ENCODE measurements at regions not wholly inside any gene's neighbourhood (a gene's known extent, or its start where the extent isn't known, plus 50 kb on each side); places are given as distances from the start of the nearest gene placed in this dataset.
"Not testable (repeated sequence)": the region's sequence is repeated elsewhere in the genome, so short reads cannot be mapped to it uniquely, and the experiment has no call there.

DNA sequence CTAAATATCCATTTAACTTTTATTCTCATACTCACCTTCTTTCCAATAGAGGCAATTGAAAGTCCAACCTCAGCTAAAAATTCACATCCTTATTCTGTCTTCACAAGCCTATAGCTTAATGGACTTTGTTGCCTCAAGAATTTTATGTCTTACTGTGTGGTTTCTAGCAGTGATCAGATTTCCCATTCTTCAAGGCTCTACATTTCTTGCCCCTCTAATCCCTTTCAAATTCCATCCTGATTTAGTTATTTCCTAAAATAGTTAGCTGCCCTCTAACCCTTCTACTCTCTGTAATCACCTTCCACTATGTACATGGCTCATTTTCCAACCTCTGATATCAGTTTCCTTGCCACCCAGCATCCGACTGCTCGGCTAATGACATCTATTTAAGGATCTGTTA lies 204.1 kb upstream of the CENPE start:
- H3K27me3 ChIP-seq (ENCODE audit: control insufficient read depth, insufficient read depth, low read length), result no peaks in the 10 kb centered on the region
- TF ChIP-seq, protein P1, sequence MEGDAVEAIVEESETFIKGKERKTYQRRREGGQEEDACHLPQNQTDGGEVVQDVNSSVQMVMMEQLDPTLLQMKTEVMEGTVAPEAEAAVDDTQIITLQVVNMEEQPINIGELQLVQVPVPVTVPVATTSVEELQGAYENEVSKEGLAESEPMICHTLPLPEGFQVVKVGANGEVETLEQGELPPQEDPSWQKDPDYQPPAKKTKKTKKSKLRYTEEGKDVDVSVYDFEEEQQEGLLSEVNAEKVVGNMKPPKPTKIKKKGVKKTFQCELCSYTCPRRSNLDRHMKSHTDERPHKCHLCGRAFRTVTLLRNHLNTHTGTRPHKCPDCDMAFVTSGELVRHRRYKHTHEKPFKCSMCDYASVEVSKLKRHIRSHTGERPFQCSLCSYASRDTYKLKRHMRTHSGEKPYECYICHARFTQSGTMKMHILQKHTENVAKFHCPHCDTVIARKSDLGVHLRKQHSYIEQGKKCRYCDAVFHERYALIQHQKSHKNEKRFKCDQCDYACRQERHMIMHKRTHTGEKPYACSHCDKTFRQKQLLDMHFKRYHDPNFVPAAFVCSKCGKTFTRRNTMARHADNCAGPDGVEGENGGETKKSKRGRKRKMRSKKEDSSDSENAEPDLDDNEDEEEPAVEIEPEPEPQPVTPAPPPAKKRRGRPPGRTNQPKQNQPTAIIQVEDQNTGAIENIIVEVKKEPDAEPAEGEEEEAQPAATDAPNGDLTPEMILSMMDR (IDR thresholded peaks at IDR 0.05; ENCODE audit: insufficient read depth, low read depth, low read length), result no peak
- H3K4me3 ChIP-seq (ENCODE audit: low read depth, low read length), result no peak overlapping the region
- POLR2A ChIA-PET, result no interaction called here
- H3K36me3 ChIP-seq (ENCODE audit: control insufficient read depth, insufficient read depth, low read length), result no peaks in the 10 kb centered on the region
- DNase-seq (ENCODE audit: low read depth), result no peak
- CTCF ChIA-PET, result no interaction called here

DNA sequence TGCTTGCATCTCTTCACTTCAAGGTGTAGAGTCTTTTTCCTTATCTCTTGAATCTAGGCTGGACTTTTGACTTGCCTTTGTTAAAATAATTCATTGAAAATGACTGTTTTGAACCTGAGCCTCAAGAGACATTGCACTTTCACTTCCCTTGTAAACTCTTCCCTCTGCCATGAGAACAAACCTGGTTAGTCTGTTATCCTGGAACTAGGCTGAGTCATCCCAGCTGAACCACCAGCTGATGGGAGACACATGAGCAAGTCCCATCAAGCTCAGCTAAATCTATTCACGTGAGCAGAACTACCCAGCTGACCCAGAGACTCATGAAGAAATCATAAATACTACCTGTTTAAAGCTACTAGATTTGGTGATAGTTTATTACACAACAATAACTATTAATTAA lies 202.3 kb upstream of the CENPE start:
- no peak for DNase-seq (ENCODE audit: low read depth)
- Histone ChIP-seq H3K4me3 (ENCODE audit: low read depth, low read length) (no peak overlapping the region), H3K36me3 (ENCODE audit: control insufficient read depth, insufficient read depth, low read length) (no peaks in the 10 kb centered on the region), H3K27me3 (ENCODE audit: control insufficient read depth, insufficient read depth, low read length) (no peaks in the 10 kb centered on the region)
- CTCF ChIA-PET, result interaction anchor here (0.7 kb wide), 1 partner anchor 24 kb away, joined by 3 read pairs; no protein-coding TSS in a partner anchor
- POLR2A ChIA-PET, result no interaction called here
- TF ChIP-seq, protein P1 (IDR thresholded peaks at IDR 0.05; ENCODE audit: insufficient read depth, low read depth, low read length), result no peak

DNA sequence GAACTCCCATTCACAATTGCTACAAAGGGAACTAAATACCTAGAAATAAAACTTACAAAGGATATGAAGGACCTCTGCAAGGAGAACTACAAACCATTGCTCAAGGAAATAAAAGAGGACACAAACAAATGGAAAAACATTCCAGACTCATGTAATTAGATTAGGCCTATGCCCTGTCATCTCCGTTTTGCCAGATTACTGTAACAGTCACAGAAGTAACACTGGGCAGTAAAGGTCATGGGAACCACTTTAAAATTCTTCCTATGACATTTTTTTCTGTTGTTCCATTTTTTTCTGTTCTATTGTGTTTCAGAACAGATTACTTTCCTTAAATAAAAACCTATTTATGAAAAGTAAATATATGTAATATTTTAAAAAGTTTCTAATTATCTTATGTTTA lies 199.4 kb upstream of the CENPE start:
- Histone ChIP-seq H3K4me3 (ENCODE audit: low read depth, low read length) (no peak overlapping the region), H3K36me3 (ENCODE audit: control insufficient read depth, insufficient read depth, low read length) (no peaks in the 10 kb centered on the region), H3K27me3 (ENCODE audit: control insufficient read depth, insufficient read depth, low read length) (no peaks in the 10 kb centered on the region)
- POLR2A ChIA-PET, result no interaction called here
- DNase-seq (ENCODE audit: low read depth), result no peak
- CTCF ChIA-PET, result no interaction called here
- TF ChIP-seq, protein P1 (IDR thresholded peaks at IDR 0.05; ENCODE audit: insufficient read depth, low read depth, low read length), result no peak

DNA sequence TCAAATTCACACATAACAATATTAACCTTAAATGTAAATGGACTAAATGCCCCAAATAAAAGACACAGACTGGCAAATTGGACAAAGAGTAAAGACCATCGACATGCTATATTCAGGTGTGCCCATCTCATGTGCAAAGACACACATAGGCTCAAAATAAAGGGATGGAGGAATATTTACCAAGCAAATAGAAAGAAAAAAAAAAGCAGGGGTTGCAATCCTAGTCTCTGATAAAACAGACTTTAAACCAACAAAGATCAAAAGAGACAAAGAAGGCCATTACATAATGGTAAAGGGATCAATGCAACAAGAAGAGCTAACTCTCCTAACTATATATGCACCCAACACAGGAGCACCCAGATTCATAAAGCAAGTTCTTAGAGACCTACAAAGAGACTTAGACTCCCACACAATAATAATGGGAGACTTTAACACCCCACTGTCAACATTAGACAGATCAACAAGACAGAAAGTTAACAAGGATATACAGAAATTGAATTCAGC lies 189.4 kb upstream of the CENPE start:
- CTCF ChIA-PET; H3K27me3 ChIP-seq (ENCODE audit: control insufficient read depth, insufficient read depth, low read length); POLR2A ChIA-PET; H3K4me3 ChIP-seq (ENCODE audit: low read depth, low read length); DNase-seq (ENCODE audit: low read depth); H3K36me3 ChIP-seq (ENCODE audit: control insufficient read depth, insufficient read depth, low read length): not testable (repeated sequence)

DNA sequence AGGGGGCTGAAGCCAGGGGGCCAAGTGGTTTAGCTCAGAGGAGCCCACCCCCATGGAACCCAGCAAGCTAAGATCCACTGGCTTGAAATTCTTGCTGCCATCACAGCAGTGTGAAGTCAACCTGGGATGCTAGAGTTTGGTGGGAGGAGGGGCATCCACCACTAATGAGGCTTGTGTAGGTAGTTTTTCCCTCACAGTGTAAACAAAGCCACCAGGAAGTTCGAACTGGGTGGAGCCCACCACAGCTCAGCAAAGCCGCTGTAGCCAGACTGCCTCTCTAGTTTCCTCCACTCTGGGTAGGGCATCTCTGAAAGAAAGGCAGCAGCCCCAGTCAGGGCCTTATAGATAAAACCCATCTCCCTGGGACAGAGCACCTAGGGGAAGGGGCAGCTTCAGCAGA lies 187.4 kb upstream of the CENPE start:
- CTCF ChIA-PET; POLR2A ChIA-PET; H3K36me3 ChIP-seq (ENCODE audit: control insufficient read depth, insufficient read depth, low read length); DNase-seq (ENCODE audit: low read depth); H3K4me3 ChIP-seq (ENCODE audit: low read depth, low read length); H3K27me3 ChIP-seq (ENCODE audit: control insufficient read depth, insufficient read depth, low read length): not testable (repeated sequence)

DNA sequence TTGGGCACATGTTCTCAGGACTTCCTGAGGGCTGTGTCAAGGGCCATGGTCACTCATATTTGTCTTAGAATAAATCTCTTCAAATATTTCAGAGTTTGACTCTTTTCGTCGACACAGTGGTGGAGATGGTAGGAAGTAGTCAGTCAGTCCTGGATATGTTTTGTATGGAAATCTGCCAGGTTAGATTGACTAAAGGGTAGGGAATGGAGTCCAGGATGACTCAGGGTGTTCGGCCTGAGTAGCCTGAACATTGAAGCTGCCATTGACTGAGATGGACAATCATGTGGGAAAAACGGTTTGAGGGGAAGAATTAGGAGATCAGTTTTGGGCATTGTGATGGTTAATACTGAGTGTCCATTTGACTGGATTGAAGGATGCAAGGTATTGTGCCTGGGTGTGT lies 177.1 kb upstream of the CENPE start:
- TF ChIP-seq, protein P1 (IDR thresholded peaks at IDR 0.05; ENCODE audit: insufficient read depth, low read depth, low read length), result no peak
- H3K36me3 ChIP-seq (ENCODE audit: control insufficient read depth, insufficient read depth, low read length), result no peaks in the 10 kb centered on the region
- DNase-seq (ENCODE audit: low read depth), result no peak
- ChIA-PET CTCF (no interaction called here), POLR2A (no interaction called here)
- no peak overlapping the region for H3K4me3 ChIP-seq (ENCODE audit: low read depth, low read length)
- no peaks in the 10 kb centered on the region for H3K27me3 ChIP-seq (ENCODE audit: control insufficient read depth, insufficient read depth, low read length)

Measured in BJ (cell line).